ENCODE measurements at regions not wholly inside any gene's neighbourhood (a gene's known extent, or its start where the extent isn't known, plus 50 kb on each side); places are given as distances from the start of the nearest gene placed in this dataset.
"Not testable (repeated sequence)": the region's sequence is repeated elsewhere in the genome, so short reads cannot be mapped to it uniquely, and the experiment has no call there.

- no peak for DNase-seq
Measured at GRCh38 chrX:44669626-44670025, 127.0 kb upstream of the FUNDC1 start.

GRCh38 chrX:44667771-44668170 is 125.1 kb upstream of the FUNDC1 start:
- no peak for DNase-seq

- DNase-seq = not testable (repeated sequence)
Measured at GRCh38 chrX:44657718-44658246, 115.1 kb upstream of the FUNDC1 start.

GRCh38 chrX:44651358-44651757 is 108.7 kb upstream of the FUNDC1 start:
- DNase-seq = no peak

- no peak for DNase-seq
Measured at GRCh38 chrX:44643723-44644122, 101.1 kb upstream of the FUNDC1 start.

GRCh38 chrX:44637282-44637681 is 94.6 kb upstream of the FUNDC1 start:
- DNase-seq = no peak

GRCh38 chrX:44621078-44621477 is 78.4 kb upstream of the FUNDC1 start:
- DNase-seq = no peak

GRCh38 chrX:44619039-44619438 is 76.4 kb upstream of the FUNDC1 start:
- DNase-seq = no peak

GRCh38 chrX:44596277-44596676 is 53.6 kb upstream of the FUNDC1 start:
- no peak for DNase-seq
